ENCODE measurements at regions not wholly inside any gene's neighbourhood (a gene's known extent, or its start where the extent isn't known, plus 50 kb on each side); places are given as distances from the start of the nearest gene placed in this dataset.
"Not testable (repeated sequence)": the region's sequence is repeated elsewhere in the genome, so short reads cannot be mapped to it uniquely, and the experiment has no call there.

- no peaks in the 10 kb centered on the region for H3K27me3 ChIP-seq (ENCODE audit: control insufficient read depth, insufficient read depth, low read length)
- intact Hi-C loops (cut with micrococcal nuclease; ENCODE audit: unreplicated experiment) (no loop called here), in situ Hi-C loops (cut with HindIII; ENCODE audit: low pct_unique_long_range_greater_than_20kb, low sequenced_read_pairs) (no loop called here)
- POLR2A ChIA-PET: no interaction called here
- BruUV-seq (replicated peaks): no TSS peak
- no peaks in the 10 kb centered on the region for H3K4me1 ChIP-seq (ENCODE audit: control insufficient read depth, insufficient read depth, low read length)
- no peak overlapping the region for H3K4me3 ChIP-seq (ENCODE audit: low read depth in 2 of 2, low read length in 2 of 2)
- no peak for ATAC-seq
- H3K36me3 ChIP-seq (ENCODE audit: control insufficient read depth, insufficient read depth, low read length): no peaks in the 10 kb centered on the region
- H3K27ac ChIP-seq (ENCODE audit: low read length): no peak overlapping the region
- CTCF ChIA-PET: no interaction called here
- DNase-seq (ENCODE audit: low read depth, low spot score): no peak
- TF ChIP-seq POLR2AphosphoS5 (IDR thresholded peaks at IDR 0.05; ENCODE audit: low read depth, low read length) (no peak), TCF7L2 (IDR thresholded peaks at IDR 0.05; ENCODE audit: low read depth, low read length) (no peak), CTCF (IDR thresholded peaks at IDR 0.05) (no peak), REST (IDR thresholded peaks at IDR 0.05; ENCODE audit: insufficient read depth in 1 of 2, low read depth in 2 of 2, low read length in 1 of 2) (no peak), SIN3A (IDR thresholded peaks at IDR 0.05; ENCODE audit: borderline replicate concordance, insufficient read depth, low read depth, low read length) (no peak)
- H3K9me3 ChIP-seq (ENCODE audit: control insufficient read depth, insufficient read depth, low read depth, low read length): no peaks in the 10 kb centered on the region
Measured at GRCh38 chr9:115415450-115415849, 297.5 kb upstream of the TNC start.

- TF ChIP-seq SIN3A (IDR thresholded peaks at IDR 0.05; ENCODE audit: borderline replicate concordance, insufficient read depth, low read depth, low read length): no peak
- no peak for TF ChIP-seq CTCF (IDR thresholded peaks at IDR 0.05)
- TF ChIP-seq REST (IDR thresholded peaks at IDR 0.05; ENCODE audit: insufficient read depth in 1 of 2, low read depth in 2 of 2, low read length in 1 of 2): no peak
- no peak for TF ChIP-seq POLR2AphosphoS5 (IDR thresholded peaks at IDR 0.05; ENCODE audit: low read depth, low read length)
- TF ChIP-seq TCF7L2 (IDR thresholded peaks at IDR 0.05; ENCODE audit: low read depth, low read length): no peak
Measured at GRCh38 chr9:115416299-115416698, 298.3 kb upstream of the TNC start.

GRCh38 chr9:115418181-115418580, 300.2 kb upstream of the TNC start:
- H3K4me3 ChIP-seq (ENCODE audit: low read depth in 2 of 2, low read length in 2 of 2); DNase-seq (ENCODE audit: low read depth, low spot score); H3K27me3 ChIP-seq (ENCODE audit: control insufficient read depth, insufficient read depth, low read length); H3K4me1 ChIP-seq (ENCODE audit: control insufficient read depth, insufficient read depth, low read length); H3K9me3 ChIP-seq (ENCODE audit: control insufficient read depth, insufficient read depth, low read depth, low read length); in situ Hi-C loops (cut with HindIII; ENCODE audit: low pct_unique_long_range_greater_than_20kb, low sequenced_read_pairs); POLR2A ChIA-PET; ATAC-seq; BruUV-seq (replicated peaks); H3K27ac ChIP-seq (ENCODE audit: low read length); CTCF ChIA-PET; intact Hi-C loops (cut with micrococcal nuclease; ENCODE audit: unreplicated experiment); H3K36me3 ChIP-seq (ENCODE audit: control insufficient read depth, insufficient read depth, low read length): not testable (repeated sequence)

More at GRCh38 chr9:115416299-115416698, 298.3 kb upstream of the TNC start:
- Histone ChIP-seq H3K9me3 (ENCODE audit: control insufficient read depth, insufficient read depth, low read depth, low read length) (no peaks in the 10 kb centered on the region), H3K4me1 (ENCODE audit: control insufficient read depth, insufficient read depth, low read length) (no peaks in the 10 kb centered on the region), H3K36me3 (ENCODE audit: control insufficient read depth, insufficient read depth, low read length) (no peaks in the 10 kb centered on the region), H3K27me3 (ENCODE audit: control insufficient read depth, insufficient read depth, low read length) (no peaks in the 10 kb centered on the region), H3K4me3 (ENCODE audit: low read depth in 2 of 2, low read length in 2 of 2) (no peak overlapping the region), H3K27ac (ENCODE audit: low read length) (no peak overlapping the region)
- no peak for ATAC-seq
- BruUV-seq (replicated peaks): no TSS peak
- intact Hi-C loops (cut with micrococcal nuclease; ENCODE audit: unreplicated experiment): no loop called here
- in situ Hi-C loops (cut with HindIII; ENCODE audit: low pct_unique_long_range_greater_than_20kb, low sequenced_read_pairs): no loop called here
- ChIA-PET CTCF (no interaction called here), POLR2A (no interaction called here)
- DNase-seq (ENCODE audit: low read depth, low spot score): no peak
